ENCODE measurements at regions not wholly inside any gene's neighbourhood (a gene's known extent, or its start where the extent isn't known, plus 50 kb on each side); places are given as distances from the start of the nearest gene placed in this dataset.

DNA sequence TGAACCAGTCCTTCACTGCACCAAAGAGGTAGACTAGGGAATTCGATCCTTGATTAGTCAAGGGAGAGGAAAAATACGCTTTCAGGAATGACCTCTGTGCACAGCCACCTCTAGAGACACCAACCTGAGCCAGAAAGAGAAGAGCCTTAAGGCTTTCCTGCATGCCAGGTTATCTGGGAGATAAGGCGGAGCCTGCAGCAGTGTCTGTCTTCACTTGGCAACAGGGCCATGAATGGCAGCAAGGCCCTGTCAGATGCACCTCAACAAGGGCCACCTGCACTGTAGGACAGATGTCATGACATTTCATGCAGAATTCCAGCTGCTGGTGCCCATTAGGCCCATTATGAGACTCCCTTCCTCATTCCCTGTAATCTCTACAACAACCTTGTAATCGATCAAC is 88.1 kb downstream of the MEX3B start:
- DNase-seq = no peak
- H3K4me1 ChIP-seq (ENCODE audit: low read length) = no peaks in the 10 kb centered on the region
- H3K27ac ChIP-seq (ENCODE audit: low read length) = no peak overlapping the region
- H3K9ac ChIP-seq (ENCODE audit: low read length) = no peak overlapping the region
- H3K36me3 ChIP-seq (replicated peaks; ENCODE audit: insufficient read depth, low read length) = no peaks in the 10 kb centered on the region
- no peaks in the 10 kb centered on the region for H3K9me3 ChIP-seq (replicated peaks; ENCODE audit: insufficient read depth, low read length)
- no peaks in the 10 kb centered on the region for H3K9me2 ChIP-seq (replicated peaks; ENCODE audit: insufficient read depth, low read length)
- no peaks in the 10 kb centered on the region for H4K20me1 ChIP-seq (ENCODE audit: insufficient read depth, low read length)
- TF ChIP-seq, protein P1, sequence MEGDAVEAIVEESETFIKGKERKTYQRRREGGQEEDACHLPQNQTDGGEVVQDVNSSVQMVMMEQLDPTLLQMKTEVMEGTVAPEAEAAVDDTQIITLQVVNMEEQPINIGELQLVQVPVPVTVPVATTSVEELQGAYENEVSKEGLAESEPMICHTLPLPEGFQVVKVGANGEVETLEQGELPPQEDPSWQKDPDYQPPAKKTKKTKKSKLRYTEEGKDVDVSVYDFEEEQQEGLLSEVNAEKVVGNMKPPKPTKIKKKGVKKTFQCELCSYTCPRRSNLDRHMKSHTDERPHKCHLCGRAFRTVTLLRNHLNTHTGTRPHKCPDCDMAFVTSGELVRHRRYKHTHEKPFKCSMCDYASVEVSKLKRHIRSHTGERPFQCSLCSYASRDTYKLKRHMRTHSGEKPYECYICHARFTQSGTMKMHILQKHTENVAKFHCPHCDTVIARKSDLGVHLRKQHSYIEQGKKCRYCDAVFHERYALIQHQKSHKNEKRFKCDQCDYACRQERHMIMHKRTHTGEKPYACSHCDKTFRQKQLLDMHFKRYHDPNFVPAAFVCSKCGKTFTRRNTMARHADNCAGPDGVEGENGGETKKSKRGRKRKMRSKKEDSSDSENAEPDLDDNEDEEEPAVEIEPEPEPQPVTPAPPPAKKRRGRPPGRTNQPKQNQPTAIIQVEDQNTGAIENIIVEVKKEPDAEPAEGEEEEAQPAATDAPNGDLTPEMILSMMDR (IDR thresholded peaks at IDR 0.05; ENCODE audit: low read length) = no peak
- TF ChIP-seq EZH2phosphoT487 (IDR thresholded peaks at IDR 0.05; ENCODE audit: low read length) = no peak
- no peak for TF ChIP-seq EZH2 (optimal IDR thresholded peaks at IDR 0.05; ENCODE audit: low read depth, low read length)
- no peak overlapping the region for H3K4me2 ChIP-seq (ENCODE audit: low read depth, low read length)
- no peak overlapping the region for H3K4me3 ChIP-seq (ENCODE audit: low read length)
- no peaks in the 10 kb centered on the region for H3F3A ChIP-seq (ENCODE audit: insufficient read depth, low read length)
- H3K79me2 ChIP-seq (ENCODE audit: low read length) = no peaks in the 10 kb centered on the region
- H3K27me3 ChIP-seq (replicated peaks; ENCODE audit: insufficient read depth, low read length) = no peaks in the 10 kb centered on the region
- H2AFZ ChIP-seq (ENCODE audit: low read length) = no peak overlapping the region

- no peak for DNase-seq
- Histone ChIP-seq H2AFZ (ENCODE audit: low read length) (no peak overlapping the region), H3K9ac (ENCODE audit: low read length) (no peak overlapping the region), H3K9me2 (replicated peaks; ENCODE audit: insufficient read depth, low read length) (no peaks in the 10 kb centered on the region), H3K36me3 (replicated peaks; ENCODE audit: insufficient read depth, low read length) (no peaks in the 10 kb centered on the region), H3K27ac (ENCODE audit: low read length) (no peak overlapping the region), H3K4me1 (ENCODE audit: low read length) (no peaks in the 10 kb centered on the region), H3F3A (ENCODE audit: insufficient read depth, low read length) (no peaks in the 10 kb centered on the region), H4K20me1 (ENCODE audit: insufficient read depth, low read length) (no peaks in the 10 kb centered on the region), H3K4me2 (ENCODE audit: low read depth, low read length) (no peak overlapping the region), H3K9me3 (replicated peaks; ENCODE audit: insufficient read depth, low read length) (no peaks in the 10 kb centered on the region), H3K79me2 (ENCODE audit: low read length) (no peaks in the 10 kb centered on the region), H3K27me3 (replicated peaks; ENCODE audit: insufficient read depth, low read length) (no peaks in the 10 kb centered on the region), H3K4me3 (ENCODE audit: low read length) (no peak overlapping the region)
- TF ChIP-seq EZH2 (optimal IDR thresholded peaks at IDR 0.05; ENCODE audit: low read depth, low read length) = no peak
- no peak for TF ChIP-seq EZH2phosphoT487 (IDR thresholded peaks at IDR 0.05; ENCODE audit: low read length)
- TF ChIP-seq, protein P1 (IDR thresholded peaks at IDR 0.05; ENCODE audit: low read length) = no peak
Measured at GRCh38 chr15:81955382-81956062, 90.3 kb downstream of the MEX3B start.

DNA sequence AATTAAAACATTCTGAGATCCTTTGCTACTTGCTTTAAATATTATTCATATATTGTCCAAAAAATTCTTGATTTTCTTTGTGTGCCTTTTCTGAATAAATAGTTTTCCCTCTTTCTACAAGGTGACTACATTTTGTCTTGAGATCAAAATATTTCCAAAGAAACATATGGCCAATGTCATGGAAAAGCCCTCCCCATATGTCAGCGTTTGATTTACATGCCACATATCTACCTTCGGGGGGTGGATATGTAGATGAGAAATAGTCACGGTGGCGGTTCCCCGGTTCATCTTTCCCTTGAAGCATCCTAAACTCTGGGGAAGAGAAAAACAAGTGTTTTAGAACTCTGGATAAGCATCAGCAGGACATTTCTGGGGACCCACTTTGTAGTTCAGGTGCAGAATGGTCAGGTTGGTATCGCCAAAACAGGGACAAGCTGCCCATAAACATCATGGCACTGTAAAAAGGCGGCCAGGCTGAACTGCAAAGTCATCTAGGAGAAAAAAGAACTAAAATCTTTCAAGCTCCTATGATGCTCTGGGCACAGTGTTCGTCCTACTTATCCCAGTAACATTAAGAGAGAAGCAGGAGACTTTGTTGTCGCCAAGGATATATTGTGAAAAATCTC is 91.5 kb downstream of the MEX3B start:
- Histone ChIP-seq H4K20me1 (ENCODE audit: insufficient read depth, low read length) (no peaks in the 10 kb centered on the region), H3K79me2 (ENCODE audit: low read length) (no peaks in the 10 kb centered on the region)

More for the DNA sequence above, 91.5 kb downstream of the MEX3B start:
- no peaks in the 10 kb centered on the region for H3K36me3 ChIP-seq (replicated peaks; ENCODE audit: insufficient read depth, low read length)
- H3K9me3 ChIP-seq (replicated peaks; ENCODE audit: insufficient read depth, low read length) = no peaks in the 10 kb centered on the region
- TF ChIP-seq EZH2phosphoT487 (IDR thresholded peaks at IDR 0.05; ENCODE audit: low read length) (no peak), EZH2 (optimal IDR thresholded peaks at IDR 0.05; ENCODE audit: low read depth, low read length) (no peak)
- TF ChIP-seq, protein P1 (IDR thresholded peaks at IDR 0.05; ENCODE audit: low read length) = no peak
- H3F3A ChIP-seq (ENCODE audit: insufficient read depth, low read length) = no peaks in the 10 kb centered on the region
- no peak overlapping the region for H3K27ac ChIP-seq (ENCODE audit: low read length)
- no peak overlapping the region for H3K4me2 ChIP-seq (ENCODE audit: low read depth, low read length)
- no peaks in the 10 kb centered on the region for H3K27me3 ChIP-seq (replicated peaks; ENCODE audit: insufficient read depth, low read length)
- DNase-seq = no peak
- no peak overlapping the region for H3K9ac ChIP-seq (ENCODE audit: low read length)
- no peak overlapping the region for H3K4me3 ChIP-seq (ENCODE audit: low read length)
- H3K4me1 ChIP-seq (ENCODE audit: low read length) = no peaks in the 10 kb centered on the region
- no peaks in the 10 kb centered on the region for H3K9me2 ChIP-seq (replicated peaks; ENCODE audit: insufficient read depth, low read length)
- no peak overlapping the region for H2AFZ ChIP-seq (ENCODE audit: low read length)

All from MM.1S (cell line).